H1 (cell line): ENCODE measurements at regions not wholly inside any gene's neighbourhood (a gene's known extent, or its start where the extent isn't known, plus 50 kb on each side); places are given as distances from the start of the nearest gene placed in this dataset.

Experiments
- CTCF ChIA-PET: fragments of 300-600 bp; sonication (Branson Sonifier 250); formaldehyde crosslinking; loops from one replicate; lab custom pipeline; 2021; ENCODE audit not compliant: partially characterized antibody; lab: Charles Lee
- POLR2A ChIA-PET: fragments of 300-600 bp; sonication (Branson Sonifier 250); formaldehyde crosslinking; loops from one replicate; lab custom pipeline; 2021; ENCODE audit warnings: inconsistent platforms; ENCODE audit not compliant: partially characterized antibody; lab: Charles Lee
- DNase-seq, 2 experiments: peaks; one replicate each; pipeline versions ENCODE4 v3.0.0 to v3.0.0-alpha.2; 2010 to 2022; ENCODE audit warnings: low spot score in 2 of 2, low read depth in 1 of 2, mixed read lengths in 1 of 2
- FAIRE-seq: peaks from 2 replicates; lab custom pipeline; 2011; peaks lifted over from hg19 to GRCh38; lab: Jason Lieb, UNC
- H2AFZ ChIP-seq: 2 replicates; pipeline ENCODE4 v1.8.1; 2012; ENCODE audit warnings: low read length, inconsistent platforms
- H2AK5ac ChIP-seq: 2 replicates; pipeline ENCODE4 v1.6.1; 2013; ENCODE audit warnings: low read depth, low read length
- H2BK120ac ChIP-seq: replicated peaks from 2 replicates; pipeline ENCODE3; 2013; ENCODE audit warnings: low read depth, low read length, inconsistent platforms
- H2BK12ac ChIP-seq: 2 replicates; pipeline ENCODE4 v1.6.1; 2013; ENCODE audit warnings: low read depth, low read length
- H2BK15ac ChIP-seq: 2 replicates; pipeline ENCODE4 v1.6.1; 2013; ENCODE audit warnings: low read length
- H2BK20ac ChIP-seq: 2 replicates; pipeline ENCODE4 v1.6.1; 2013; ENCODE audit warnings: low read length
- H2BK5ac ChIP-seq: 2 replicates; pipeline ENCODE4 v1.6.1; 2013; ENCODE audit warnings: low read depth, low read length
- H3K14ac ChIP-seq: 2 replicates; pipeline ENCODE4 v1.6.1; 2013; ENCODE audit warnings: inconsistent platforms; ENCODE audit not compliant: insufficient read length
- H3K18ac ChIP-seq: 2 replicates; pipeline ENCODE4 v1.6.1; 2013; ENCODE audit warnings: low read length; ENCODE audit errors: extremely low read depth
- H3K23ac ChIP-seq: 2 replicates; pipeline ENCODE4 v1.6.1; 2013; ENCODE audit warnings: inconsistent platforms; ENCODE audit not compliant: insufficient read length
- H3K23me2 ChIP-seq: 2 replicates; pipeline ENCODE4 v1.6.1; 2013; ENCODE audit warnings: low read depth, low read length
- H3K27ac ChIP-seq: 2 replicates; pipeline ENCODE4 v1.6.1; 2011; ENCODE audit warnings: low read depth, low read length, inconsistent platforms
- H3K27me3 ChIP-seq, 4 experiments: replicated peaks in 1 of 4; 1 replicate in 1 of 4; 2 replicates in 3 of 4; pipeline versions ENCODE4 v1.6.1 to v1.8.1; 2011 to 2013; ENCODE audit warnings: low read length in 3 of 4, mild to moderate bottlenecking in 3 of 4, inconsistent platforms in 2 of 4, mixed read lengths in 2 of 4, moderate library complexity in 1 of 4; ENCODE audit not compliant: control insufficient read depth in 3 of 4, insufficient read depth in 3 of 4; ENCODE audit errors: extremely low read depth in 1 of 4
- H3K36me3 ChIP-seq, 4 experiments: 2 replicates each; pipeline versions ENCODE4 v1.6.1 to v1.8.1; 2011 to 2013; ENCODE audit warnings: mild to moderate bottlenecking in 4 of 4, low read length in 3 of 4, moderate library complexity in 2 of 4, control low read depth in 1 of 4, inconsistent platforms in 1 of 4; ENCODE audit not compliant: insufficient read depth in 4 of 4, control insufficient read depth in 2 of 4
- H3K4ac ChIP-seq: replicated peaks from 2 replicates; pipeline ENCODE3; 2013; ENCODE audit warnings: low read length, low read depth, mixed read lengths, inconsistent platforms; ENCODE audit not compliant: insufficient read length
- H3K4me1 ChIP-seq, 4 experiments: replicated peaks in 1 of 4; 1 replicate in 1 of 4; 2 replicates in 3 of 4; pipeline versions ENCODE4 v1.6.1 to v1.8.1; 2011 to 2013; ENCODE audit warnings: low read length in 3 of 4, inconsistent platforms in 2 of 4, mixed read lengths in 1 of 4; ENCODE audit not compliant: insufficient read depth in 4 of 4, control insufficient read depth in 3 of 4
- H3K4me2 ChIP-seq, 2 experiments: 2 replicates each; pipeline versions ENCODE4 v1.6.1 to v1.8.1; 2011 to 2013; ENCODE audit warnings: low read depth in 2 of 2, low read length in 2 of 2, control low read depth in 1 of 2, inconsistent platforms in 1 of 2, mild to moderate bottlenecking in 1 of 2; ENCODE audit not compliant: insufficient read depth in 1 of 2
- H3K4me3 ChIP-seq, 4 experiments: fragments of 200-600, 300-600 bp in 1 of 4; sonication (generic), shearing (Covaris generic), sonication (Bioruptor Twin) in 1 of 4; 2 replicates each; pipeline versions ENCODE4 v1.5.1 to v1.8.1; 2011 to 2016; ENCODE audit warnings: low read length in 4 of 4, low read depth in 3 of 4, control low read depth in 2 of 4, inconsistent platforms in 2 of 4, mild to moderate bottlenecking in 2 of 4, mixed read lengths in 1 of 4, moderate library complexity in 1 of 4; ENCODE audit not compliant: insufficient read depth in 2 of 4; ENCODE audit errors: extremely low read depth in 1 of 4
- H3K56ac ChIP-seq: replicated peaks from 2 replicates; pipeline ENCODE3; 2013; ENCODE audit warnings: low read depth, mild to moderate bottlenecking, mixed read lengths, low read length, inconsistent platforms; ENCODE audit not compliant: insufficient read length
- H3K79me1 ChIP-seq: 2 replicates; pipeline ENCODE4 v1.6.1; 2013; ENCODE audit warnings: low read depth, low read length, control low read depth
- H3K79me2 ChIP-seq, 2 experiments: 2 replicates each; pipeline versions ENCODE4 v1.6.1 to v1.8.1; 2012 to 2013; ENCODE audit warnings: low read length in 2 of 2, mild to moderate bottlenecking in 2 of 2, inconsistent platforms in 1 of 2; ENCODE audit not compliant: insufficient read depth in 2 of 2, control insufficient read depth in 1 of 2
- H3K9ac ChIP-seq, 4 experiments: replicated peaks in 1 of 4; 1 replicate in 1 of 4; 2 replicates in 3 of 4; pipeline versions ENCODE4 v1.6.1 to v1.8.1; 2011 to 2013; ENCODE audit warnings: low read depth in 3 of 4, low read length in 3 of 4, control low read depth in 2 of 4, mild to moderate bottlenecking in 2 of 4, moderate library complexity in 2 of 4, inconsistent platforms in 1 of 4; ENCODE audit errors: extremely low read depth in 1 of 4
- H3K9me3 ChIP-seq, 2 experiments: 2 replicates each; pipeline versions ENCODE4 v1.6.1 to v1.8.1; 2012 to 2013; ENCODE audit warnings: mild to moderate bottlenecking in 2 of 2, moderate library complexity in 2 of 2, control low read depth in 1 of 2, inconsistent platforms in 1 of 2, low read depth in 1 of 2, low read length in 1 of 2, mixed read lengths in 1 of 2; ENCODE audit not compliant: insufficient read depth in 2 of 2
- H4K20me1 ChIP-seq, 2 experiments: replicated peaks in 1 of 2; 2 replicates each; pipeline versions ENCODE3 to v1.8.1; 2011 to 2013; ENCODE audit warnings: inconsistent platforms in 2 of 2, low read length in 2 of 2, mild to moderate bottlenecking in 1 of 2; ENCODE audit not compliant: insufficient read depth in 2 of 2, control insufficient read depth in 1 of 2
- H4K5ac ChIP-seq: 2 replicates; pipeline ENCODE4 v1.6.1; 2013; ENCODE audit warnings: low read length, low read depth, mixed read lengths, inconsistent platforms; ENCODE audit not compliant: insufficient read length
- H4K8ac ChIP-seq: 2 replicates; pipeline ENCODE4 v1.8.0; 2013; ENCODE audit warnings: mild to moderate bottlenecking, moderate library complexity, low read length, inconsistent platforms; ENCODE audit not compliant: insufficient read depth; ENCODE audit errors: extremely low read depth
- H4K91ac ChIP-seq: replicated peaks from 2 replicates; pipeline ENCODE3; 2013; ENCODE audit warnings: low read length, mixed read lengths, inconsistent platforms; ENCODE audit not compliant: insufficient read length
- CEBPB ChIP-seq: IDR thresholded peaks from 2 replicates; pipeline ENCODE4 v1.6.1; 2012; ENCODE audit warnings: low read depth, low read length
- CHD1 ChIP-seq: IDR thresholded peaks from 2 replicates; pipeline ENCODE4 v1.6.1; 2012; ENCODE audit warnings: low read depth, low read length, improper control_type of control experiment
- CTBP2 ChIP-seq: IDR thresholded peaks from 2 replicates; pipeline ENCODE4 v1.7.0; 2011; ENCODE audit warnings: borderline replicate concordance, mild to moderate bottlenecking, moderate library complexity, mixed read lengths, low read length; ENCODE audit not compliant: insufficient read depth, insufficient read length
- HDAC2 ChIP-seq, 2 experiments: fragments of 300-600 bp in 1 of 2; sonication (generic) in 1 of 2; IDR thresholded peaks; 2 replicates each; pipeline ENCODE4 v1.6.1; 2011 to 2012; ENCODE audit warnings: low read depth in 2 of 2, low read length in 2 of 2, mild to moderate bottlenecking in 2 of 2, moderate library complexity in 2 of 2, borderline replicate concordance in 1 of 2, inconsistent platforms in 1 of 2
- KDM4A ChIP-seq: IDR thresholded peaks from one replicate; pipeline ENCODE4 v1.7.1; 2012; ENCODE audit warnings: low read depth, mild to moderate bottlenecking, moderate library complexity, low read length, inconsistent platforms; ENCODE audit not compliant: severe bottlenecking
- POLR2AphosphoS5 ChIP-seq: IDR thresholded peaks from 2 replicates; pipeline ENCODE4 v1.6.1; 2011; ENCODE audit warnings: low read depth, low read length
- POU5F1 ChIP-seq: IDR thresholded peaks from 2 replicates; pipeline ENCODE4 v1.6.1; 2011; ENCODE audit warnings: low read depth, mild to moderate bottlenecking, low read length, moderate library complexity
- TBP ChIP-seq: IDR thresholded peaks from 2 replicates; pipeline ENCODE4 v1.6.1; 2011; ENCODE audit warnings: low read depth, low read length, improper control_type of control experiment

- no peak overlapping the region for H2BK5ac ChIP-seq
- FAIRE-seq (no peak), DNase-seq (no peak)
- no peak overlapping the region for H3K4me2 ChIP-seq
- POLR2A ChIA-PET, result no interaction called here
- no peak overlapping the region for H4K5ac ChIP-seq
- CTCF ChIA-PET, result no interaction called here
- no peak overlapping the region for H2BK20ac ChIP-seq
- no peak overlapping the region for H3K9ac ChIP-seq
- no peak overlapping the region for H3K23ac ChIP-seq
- H3K27ac ChIP-seq, result no peak overlapping the region
- no peaks in the 10 kb centered on the region for H3K79me2 ChIP-seq
- H4K91ac ChIP-seq, result no peak overlapping the region
- no peak overlapping the region for H3K4me3 ChIP-seq
- H3K27me3 ChIP-seq, result no peaks in the 10 kb centered on the region
- H3K18ac ChIP-seq, result no peak overlapping the region
- H2BK15ac ChIP-seq, result no peak overlapping the region
- no peak overlapping the region for H2BK12ac ChIP-seq
- H2AFZ ChIP-seq, result no peak overlapping the region
- H3K23me2 ChIP-seq, result peaks cover 2% of the 10 kb centered on the region; the same call in 1 of the 2 replicates
- H3K4ac ChIP-seq, result no peak overlapping the region
- no peak overlapping the region for H2AK5ac ChIP-seq
- H3K14ac ChIP-seq, result no peak overlapping the region
- H3K4me1 ChIP-seq, result peaks cover 0 to 8% (median 5%) of the 10 kb centered on the region in 4 experiments; a peak in 3 of 7 replicates
- H3K36me3 ChIP-seq, result no peaks in the 10 kb centered on the region
- no peak for TF ChIP-seq POU5F1
- TF ChIP-seq CEBPB, result no peak
- no peak for TF ChIP-seq CTBP2
- TF ChIP-seq CHD1, result no peak
- TF ChIP-seq HDAC2 (IDR thresholded peaks at IDR 0.05; ENCODE audit: borderline replicate concordance in 1 of 2, low read depth in 2 of 2, low read length in 2 of 2), result no peak
- TF ChIP-seq KDM4A, result no peak
- TF ChIP-seq POLR2AphosphoS5, result no peak
- TF ChIP-seq TBP, result no peak
- no peaks in the 10 kb centered on the region for H3K79me1 ChIP-seq
- H4K20me1 ChIP-seq, result no peaks in the 10 kb centered on the region
- no peaks in the 10 kb centered on the region for H3K9me3 ChIP-seq
- no peak overlapping the region for H4K8ac ChIP-seq
- H3K56ac ChIP-seq, result no peak overlapping the region
- H2BK120ac ChIP-seq, result no peak overlapping the region
Observed at GRCh38 chr4:20576861-20577260, 123.4 kb upstream of the PACRGL start.
